ENCODE measurements at regions not wholly inside any gene's neighbourhood (a gene's known extent, or its start where the extent isn't known, plus 50 kb on each side); places are given as distances from the start of the nearest gene placed in this dataset.
"Not testable (repeated sequence)": the region's sequence is repeated elsewhere in the genome, so short reads cannot be mapped to it uniquely, and the experiment has no call there.

DNA sequence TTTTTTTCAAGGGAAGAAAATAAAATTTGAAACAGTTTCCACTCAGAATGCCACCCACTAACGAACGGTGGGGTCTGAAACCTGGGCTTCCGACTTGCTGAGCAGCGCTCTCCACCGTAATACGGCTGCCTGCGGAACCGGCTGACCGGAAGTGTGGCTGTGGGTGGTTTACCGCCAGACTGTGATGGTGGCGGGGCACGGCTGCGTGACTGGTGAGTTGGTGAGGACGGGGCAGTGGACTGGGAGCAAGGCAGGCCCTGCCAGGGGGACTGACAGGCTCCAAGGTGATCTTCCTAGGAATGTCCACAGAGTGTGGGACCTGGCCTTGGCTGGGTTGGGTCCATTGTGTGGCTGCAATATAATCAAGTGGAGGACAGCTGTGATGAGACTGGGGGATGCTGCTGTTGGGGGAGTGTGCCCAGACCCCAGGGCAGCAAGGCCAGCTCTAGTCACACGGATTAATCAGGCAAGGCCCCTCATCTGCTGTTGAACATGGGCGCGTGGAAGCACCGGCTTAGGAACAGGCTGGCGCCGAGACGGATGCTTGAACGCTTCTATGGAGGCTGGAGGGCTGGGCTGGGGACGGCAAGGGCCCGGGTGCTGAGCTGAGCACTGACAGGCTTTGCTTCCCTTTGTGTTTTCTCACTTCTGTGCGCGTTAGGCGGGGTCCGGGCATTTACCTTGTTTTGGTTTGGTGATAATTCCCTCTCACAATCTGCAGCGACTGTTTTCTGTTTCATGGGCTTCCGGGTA lies 357.7 kb upstream of the SPRED2 start:
- DNase-seq (ENCODE audit: low read depth), result peak; percentile 3

DNA sequence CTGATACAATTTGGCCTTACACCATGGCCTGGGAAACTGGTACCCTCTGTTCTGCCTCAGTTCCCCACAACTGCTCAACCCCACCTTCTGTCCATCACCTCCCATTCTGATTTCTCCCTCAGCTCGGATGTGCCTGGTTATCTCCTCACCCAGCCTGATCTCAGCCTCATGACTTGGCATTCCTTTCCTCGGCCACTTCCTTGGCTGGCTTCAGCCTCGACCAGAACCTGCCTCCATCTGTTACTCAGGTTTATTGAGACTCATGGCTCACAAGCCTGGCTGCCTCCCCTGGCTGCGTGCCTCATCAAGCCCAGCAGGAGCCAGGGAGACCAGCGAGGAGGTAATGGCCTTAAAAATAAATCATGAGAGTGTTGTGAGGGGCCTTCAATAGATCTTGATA lies 356.2 kb upstream of the SPRED2 start:
- no peak for DNase-seq (ENCODE audit: low read depth)

DNA sequence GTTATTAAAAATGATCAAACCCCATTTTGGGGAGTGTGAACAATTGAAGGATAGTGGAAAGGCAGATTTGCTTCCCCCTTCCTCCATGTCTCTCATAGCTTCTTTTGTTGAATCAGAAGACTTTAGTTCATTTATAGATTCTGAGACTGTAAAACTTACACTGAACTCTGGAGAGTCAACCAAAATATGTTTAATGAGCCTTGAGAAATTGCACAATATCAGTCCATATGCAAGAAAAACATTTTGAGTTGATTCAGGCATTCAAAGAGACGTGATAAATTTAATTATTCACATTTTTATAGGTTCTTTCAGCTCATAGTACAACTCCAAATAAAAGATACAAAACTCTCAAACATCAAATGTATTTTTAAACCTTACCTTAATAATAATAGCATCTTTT lies 354.4 kb upstream of the SPRED2 start:
- no peak for DNase-seq (ENCODE audit: low read depth)

DNA sequence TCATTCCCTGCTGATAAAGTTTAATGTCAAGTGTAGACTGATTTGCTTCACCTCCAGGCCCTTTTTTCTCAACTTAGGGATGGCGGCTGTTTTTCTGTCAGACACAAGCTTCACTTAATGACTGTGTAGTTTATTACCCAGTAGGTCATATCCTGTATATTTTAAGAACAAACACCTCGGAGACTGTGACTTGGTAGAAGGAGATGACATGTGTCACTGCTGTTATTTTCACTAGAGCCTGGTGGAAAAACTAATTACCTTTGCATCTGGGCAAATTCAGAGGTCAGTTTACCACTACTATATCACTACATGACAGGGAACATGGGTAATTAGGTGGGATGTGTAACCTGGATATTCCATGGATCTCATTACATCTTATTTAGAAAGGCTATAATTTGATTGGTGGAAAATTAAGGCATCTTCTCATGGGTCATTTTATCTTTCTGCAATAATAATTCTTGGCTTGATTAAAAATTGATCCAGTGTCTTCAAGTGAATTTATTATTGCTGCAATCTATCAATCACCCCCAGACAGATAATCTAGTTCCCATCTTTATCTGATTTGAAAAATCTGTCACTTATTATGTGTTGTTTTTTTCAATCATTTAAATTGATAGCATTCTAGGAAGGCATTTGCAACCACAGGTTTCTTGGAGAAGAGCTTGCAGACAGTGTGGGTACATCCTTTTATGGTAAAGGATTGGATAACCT lies 353.8 kb upstream of the SPRED2 start:
- no peak for DNase-seq (ENCODE audit: low read depth)

DNA sequence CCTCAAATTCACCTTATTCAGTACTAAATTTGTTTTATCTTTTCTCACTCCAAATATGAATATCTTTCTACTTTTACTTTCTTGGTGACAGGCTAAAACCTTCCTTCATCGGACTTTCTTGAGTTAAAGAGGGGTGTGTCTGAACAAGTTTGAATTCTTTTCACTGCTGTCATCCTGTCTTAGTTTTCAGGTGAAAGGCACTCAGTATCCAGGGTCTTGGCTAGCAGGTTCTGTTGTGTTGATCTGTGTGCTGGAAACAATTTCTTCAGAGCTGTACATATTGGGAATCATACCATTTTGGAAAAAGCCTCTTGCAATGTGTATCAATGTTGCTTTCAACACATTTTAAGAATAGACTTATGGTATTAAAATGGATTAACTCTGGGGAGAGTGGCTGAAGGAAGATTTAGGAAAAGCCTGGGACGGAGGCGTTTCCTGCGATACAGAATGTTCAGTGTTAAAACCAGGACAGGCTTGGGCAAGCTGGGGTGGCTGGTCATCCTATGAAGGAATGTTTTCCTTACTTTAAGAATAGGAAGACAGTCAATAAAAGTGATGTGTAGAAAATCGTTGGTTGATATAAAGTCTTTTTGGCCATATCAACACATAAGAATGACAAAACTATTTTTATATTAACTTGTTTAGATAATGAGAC lies 350.7 kb upstream of the SPRED2 start:
- no peak for DNase-seq (ENCODE audit: low read depth)

DNA sequence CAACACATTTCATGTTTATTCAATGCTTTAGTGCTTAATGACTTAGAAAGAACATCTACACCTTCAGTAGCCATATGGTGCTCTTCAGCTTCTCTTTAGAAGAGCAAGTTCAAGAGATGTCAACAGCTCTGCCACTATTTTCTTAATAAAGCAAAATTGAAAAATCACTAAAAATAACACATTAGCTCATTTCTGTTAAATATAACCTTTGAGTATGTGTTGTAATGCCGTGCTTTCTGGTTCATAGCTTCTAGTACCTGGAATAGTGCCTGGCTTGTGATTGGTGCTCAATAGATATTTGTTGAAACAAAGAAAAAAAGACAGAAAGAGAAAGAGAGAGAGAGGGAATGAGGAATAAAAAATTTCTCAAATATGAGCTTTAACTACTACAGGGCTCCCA lies 349.8 kb upstream of the SPRED2 start:
- no peak for DNase-seq (ENCODE audit: low read depth)

DNA sequence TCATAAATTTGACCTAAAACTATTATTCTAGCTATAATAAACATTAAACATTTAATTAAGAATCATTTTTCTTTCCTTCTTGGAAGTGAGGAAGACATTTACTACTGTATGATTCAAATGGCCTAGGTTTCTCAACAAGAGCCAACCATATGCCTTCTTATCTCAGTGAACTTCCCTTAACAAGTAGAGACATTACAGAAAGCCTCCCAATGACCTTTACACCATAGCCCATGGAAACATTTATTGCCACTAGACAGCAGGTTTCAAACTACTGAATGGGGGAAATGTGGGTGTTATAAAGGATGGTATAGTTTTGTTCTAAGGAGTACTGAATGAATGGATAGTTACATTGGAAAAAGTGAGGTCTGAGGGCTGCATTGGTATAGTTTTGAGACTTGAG lies 349.4 kb upstream of the SPRED2 start:
- DNase-seq (ENCODE audit: low read depth), result no peak

DNA sequence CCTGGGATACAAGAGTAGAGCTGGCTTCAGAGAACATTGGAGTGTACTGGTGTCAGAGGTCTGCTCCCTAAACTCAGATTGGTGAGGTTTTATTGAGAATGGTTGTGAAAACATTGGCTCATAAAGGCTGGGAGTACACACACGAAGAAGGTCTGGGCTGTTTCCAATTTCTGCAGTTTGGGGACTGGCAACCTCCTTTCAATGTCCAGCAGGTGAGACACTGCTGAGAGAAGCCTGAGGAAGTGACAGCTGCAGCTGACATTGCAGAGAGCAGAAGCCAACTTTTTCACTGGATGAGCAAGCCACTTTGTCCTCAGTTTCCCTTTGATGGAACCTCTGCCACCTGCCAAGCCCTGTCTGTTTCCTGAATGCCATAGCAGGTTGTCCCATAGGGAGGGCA lies 346.6 kb upstream of the SPRED2 start:
- DNase-seq (ENCODE audit: low read depth), result no peak

DNA sequence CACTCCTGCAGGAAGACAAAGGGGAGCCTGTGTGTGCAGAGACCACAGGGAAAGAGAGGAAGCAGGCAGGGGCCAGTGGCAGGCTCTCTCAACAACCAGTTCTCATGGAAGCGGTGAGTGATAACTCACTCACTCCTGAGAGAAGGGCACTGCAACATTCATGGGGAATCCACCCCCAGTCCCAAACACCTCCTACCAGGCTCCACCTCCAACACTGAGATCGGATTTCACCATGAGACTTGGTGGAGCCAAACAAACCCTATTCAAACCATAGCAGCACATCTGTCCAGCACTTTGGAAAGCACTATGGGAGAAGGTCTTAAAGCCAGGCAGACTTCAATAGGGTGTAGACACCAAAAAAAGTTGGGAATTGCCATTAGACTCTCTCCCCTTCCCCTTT lies 345.7 kb upstream of the SPRED2 start:
- DNase-seq (ENCODE audit: low read depth), result peak; percentile 3

DNA sequence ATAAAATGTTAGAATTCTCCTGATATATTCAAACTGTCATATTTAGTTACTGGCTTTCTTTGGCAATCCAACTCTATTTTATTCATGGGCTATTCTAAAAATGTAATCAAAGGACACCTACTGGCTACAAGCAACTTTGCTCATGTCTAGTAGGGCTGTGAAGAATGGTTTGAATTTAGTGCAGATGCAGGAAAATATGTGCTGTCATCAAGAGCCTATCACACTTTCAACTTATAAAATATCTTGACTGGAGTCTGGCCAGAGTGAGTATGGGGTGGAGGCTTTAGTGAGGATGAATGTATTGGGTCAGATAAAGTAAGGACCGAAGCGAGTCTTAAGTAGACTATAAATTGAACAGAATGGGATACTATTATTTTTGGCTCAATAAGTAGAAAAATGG lies 343.4 kb upstream of the SPRED2 start:
- no peak for DNase-seq (ENCODE audit: low read depth)

DNA sequence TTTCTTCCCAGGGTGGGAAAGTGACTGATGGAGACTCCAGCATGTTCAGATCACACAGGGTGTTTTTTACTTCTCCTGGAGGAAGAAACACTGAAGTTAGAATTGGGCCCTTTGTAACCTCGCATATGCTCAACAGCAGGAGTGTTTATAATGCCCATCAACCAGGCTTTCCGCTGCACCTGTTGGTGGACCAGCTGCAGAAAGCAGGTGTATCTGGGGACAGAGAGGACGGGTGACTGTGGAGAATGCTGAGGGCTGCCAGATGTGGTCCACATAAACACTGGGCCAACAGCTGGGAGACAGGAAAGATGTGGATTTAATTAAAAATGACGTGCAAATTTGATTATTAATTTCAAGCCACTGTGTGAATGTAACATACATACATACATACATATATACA lies 335.5 kb upstream of the SPRED2 start:
- no peak for DNase-seq (ENCODE audit: low read depth)

DNA sequence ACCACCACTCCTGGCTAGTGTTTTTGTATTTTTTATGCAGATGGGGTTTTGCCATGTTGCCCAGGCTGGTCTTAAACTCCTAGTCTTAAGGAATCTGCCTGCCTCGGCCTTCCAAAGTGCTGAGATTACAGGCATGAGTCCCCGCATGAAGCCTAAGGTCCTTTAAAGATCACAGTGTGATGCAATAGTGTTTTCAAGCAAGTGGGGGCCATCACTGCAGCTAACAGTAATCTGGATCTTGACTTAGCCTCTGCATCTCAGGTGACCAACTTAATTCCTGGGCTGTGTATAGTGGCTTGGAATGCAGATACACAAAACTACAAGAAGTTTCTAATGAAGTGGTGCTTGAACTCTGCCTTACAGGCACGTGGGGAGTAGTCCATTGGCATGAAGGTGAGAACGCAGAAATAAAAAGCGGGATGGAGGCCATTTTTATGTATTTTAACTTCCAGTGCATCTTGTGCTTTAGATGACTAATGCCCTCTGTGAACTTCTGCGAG lies 334.4 kb upstream of the SPRED2 start:
- no peak for DNase-seq (ENCODE audit: low read depth)

DNA sequence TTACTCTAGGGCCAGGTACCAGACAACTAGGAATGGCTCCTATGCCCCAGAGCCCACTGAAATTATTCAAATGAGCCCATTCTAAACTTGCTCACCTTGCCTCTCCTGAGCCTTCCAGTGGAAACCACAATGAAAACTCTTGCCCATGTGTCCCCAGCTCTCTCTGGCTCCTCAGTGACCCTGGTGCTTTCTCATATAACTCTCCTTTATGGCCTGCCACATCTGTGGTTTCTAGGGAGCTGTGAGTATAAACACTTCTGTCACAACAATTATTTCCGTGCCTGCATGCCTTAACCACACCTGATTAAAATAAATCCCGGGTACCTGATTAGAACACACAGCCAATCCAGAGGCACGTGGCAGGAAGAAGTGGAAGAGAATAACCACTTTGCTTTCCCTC lies 333.0 kb upstream of the SPRED2 start:
- DNase-seq (ENCODE audit: low read depth), result no peak

DNA sequence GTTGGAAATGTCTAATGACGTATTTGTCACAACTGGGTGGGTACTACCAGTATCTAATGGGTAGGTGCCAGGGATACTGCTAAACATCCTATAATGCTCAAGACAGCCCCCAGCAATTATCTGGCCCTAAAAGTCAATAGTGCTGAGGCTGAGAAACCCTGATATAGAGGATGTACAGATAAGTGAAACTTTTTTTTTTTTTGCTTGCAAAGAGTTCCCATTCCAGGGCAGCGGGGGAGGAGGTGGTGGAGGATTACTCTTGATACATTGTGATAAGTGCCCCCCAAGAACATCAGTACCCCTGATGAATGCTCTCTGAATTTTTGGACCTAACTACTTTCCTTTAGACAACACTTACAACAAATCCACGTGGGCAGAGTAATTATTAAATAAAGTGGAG lies 329.7 kb upstream of the SPRED2 start:
- no peak for DNase-seq (ENCODE audit: low read depth)

DNA sequence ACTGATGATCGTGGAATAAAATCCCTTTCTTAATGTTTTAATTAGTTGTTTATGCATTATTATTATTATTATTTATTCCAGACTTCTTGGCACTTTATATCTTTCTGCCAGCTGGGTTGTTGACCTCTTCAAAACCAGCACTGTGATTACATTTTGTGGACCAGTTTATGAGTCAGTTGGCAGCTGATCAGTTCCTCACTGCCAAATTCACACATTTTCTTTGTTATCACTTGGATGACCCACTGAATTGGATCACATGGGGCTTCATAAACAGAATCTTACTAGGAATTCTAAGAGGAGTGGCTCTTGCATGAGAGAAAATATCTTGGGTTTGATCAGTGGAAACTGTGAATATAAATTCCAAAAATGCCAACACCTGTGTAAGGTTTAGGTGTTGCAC lies 321.8 kb upstream of the SPRED2 start:
- DNase-seq (ENCODE audit: low read depth), result no peak

DNA sequence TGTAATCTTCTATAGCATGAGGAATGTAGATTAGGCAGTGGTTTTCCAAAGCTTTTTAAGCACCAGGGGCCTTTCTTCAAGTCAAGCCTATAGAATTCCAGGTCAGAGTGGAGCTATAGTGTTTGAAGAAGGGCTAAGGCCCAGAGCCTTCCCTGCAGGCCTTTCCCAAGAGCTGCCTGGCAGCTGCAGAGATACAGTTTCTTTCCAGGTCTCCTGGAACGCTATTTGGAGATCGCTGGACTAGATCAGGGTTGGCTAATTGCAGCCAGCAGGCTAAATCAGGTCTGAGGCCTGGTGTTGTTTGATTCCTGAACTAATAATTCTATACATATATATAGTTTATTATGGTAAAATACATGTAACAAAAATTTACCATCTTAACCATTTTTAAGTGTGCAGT lies 319.0 kb upstream of the SPRED2 start:
- DNase-seq (ENCODE audit: low read depth), result no peak

DNA sequence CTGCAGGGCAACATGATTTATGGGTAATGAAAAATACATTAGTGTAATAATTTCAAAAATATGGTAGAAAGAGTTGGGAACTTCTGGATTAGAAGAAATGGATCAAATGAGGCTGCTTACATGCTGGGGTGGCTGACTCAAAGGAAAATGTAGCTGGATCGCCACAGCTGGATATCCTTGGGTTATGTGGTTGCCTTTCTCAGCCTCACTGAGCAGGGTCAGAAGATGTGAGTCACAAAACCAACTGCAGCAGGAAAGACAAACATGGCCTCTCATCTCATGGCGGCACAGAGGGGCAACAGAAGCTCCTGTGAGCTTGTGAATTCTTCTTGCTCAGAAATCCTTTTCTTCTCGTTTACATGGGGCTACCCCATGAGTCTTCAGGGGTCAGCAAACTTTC lies 317.1 kb upstream of the SPRED2 start:
- DNase-seq (ENCODE audit: low read depth), result peak; percentile 59

DNA sequence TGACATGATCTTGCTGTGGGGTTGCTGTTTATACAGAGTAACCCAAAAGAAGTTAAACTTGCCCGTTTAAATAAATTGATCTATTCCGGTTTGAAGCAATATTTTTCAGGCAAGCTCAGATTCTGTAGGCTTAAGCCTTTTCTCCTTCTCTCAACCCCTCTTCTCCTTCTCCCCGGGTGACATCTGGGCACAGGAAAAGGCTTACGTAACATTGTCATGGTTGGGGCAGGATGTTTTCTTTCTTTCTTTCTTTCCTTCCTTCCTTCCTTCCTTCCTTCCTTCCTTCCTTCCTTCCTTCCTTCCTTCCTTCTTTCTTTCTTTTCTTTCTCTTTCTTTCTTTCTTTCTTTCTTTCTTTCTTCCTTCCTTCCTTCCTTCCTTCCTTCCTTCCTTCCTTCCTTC lies 315.5 kb upstream of the SPRED2 start:
- DNase-seq (ENCODE audit: low read depth), result not testable (repeated sequence)

DNA sequence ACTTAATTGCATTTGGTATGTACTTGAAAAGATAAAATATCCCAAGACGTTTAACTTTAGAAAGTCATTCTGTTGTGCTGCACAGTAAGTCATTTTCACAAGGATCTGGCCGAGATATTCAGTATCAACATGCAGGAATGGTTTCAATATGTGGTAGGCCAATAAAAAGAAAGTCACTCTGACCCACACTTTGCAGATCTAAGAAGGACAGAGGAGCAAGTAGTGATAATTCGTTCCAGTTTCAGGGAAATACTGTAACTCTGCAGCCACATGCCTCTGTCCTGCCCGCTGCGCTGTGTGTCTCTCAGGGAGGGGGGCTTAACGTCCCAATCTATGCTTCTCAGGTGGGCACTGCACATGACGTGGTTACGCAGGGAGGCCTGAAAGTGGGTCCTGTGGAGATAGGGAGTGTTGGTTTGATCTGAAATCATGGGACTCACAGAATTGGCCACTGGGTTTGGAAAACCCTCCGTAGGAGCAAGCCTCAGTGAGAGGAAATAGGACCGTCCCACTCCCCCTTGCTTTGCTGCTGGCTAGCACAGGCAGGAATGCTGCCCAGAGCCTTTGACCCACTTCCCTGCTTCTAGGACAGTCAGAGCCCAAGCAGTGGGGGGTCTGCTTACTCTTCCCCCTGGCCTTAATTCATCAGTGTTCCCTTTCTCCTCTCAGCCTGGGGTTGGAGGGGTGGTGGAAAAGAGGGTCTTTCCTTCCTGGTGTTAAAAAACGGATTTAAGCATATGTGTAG lies 314.7 kb upstream of the SPRED2 start:
- no peak for DNase-seq (ENCODE audit: low read depth)

DNA sequence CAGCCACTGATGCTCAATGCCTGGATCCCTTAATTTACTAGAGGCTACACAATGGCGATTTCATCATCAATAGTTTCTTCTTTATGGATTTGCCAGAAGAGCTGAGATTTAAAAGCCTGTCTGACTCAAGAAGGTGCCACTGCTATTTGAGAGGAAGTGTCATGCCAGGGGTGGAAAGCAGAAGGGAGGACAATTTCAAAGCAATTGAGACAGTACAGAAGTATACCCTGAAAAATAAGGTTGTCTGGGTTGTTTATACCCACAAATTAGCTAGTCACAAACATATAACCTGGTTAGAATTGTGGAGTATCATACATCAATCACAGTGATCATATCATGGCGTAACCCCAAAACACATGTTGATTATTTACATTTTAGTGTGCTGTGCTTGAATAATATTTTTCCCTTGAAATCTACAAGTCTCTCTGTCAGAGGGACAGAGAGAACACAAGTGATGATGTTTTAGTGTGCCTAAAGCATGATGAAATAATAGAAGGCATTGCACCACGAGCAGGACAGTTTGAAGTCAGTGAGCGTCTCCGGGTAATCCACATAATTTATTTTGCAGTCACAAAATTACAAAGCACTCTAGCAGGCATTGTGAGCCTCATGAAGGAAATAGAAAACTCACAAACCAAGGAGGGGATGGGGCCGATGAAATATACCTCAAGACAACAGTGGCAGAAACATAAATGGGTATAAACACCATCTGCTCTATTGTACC lies 312.2 kb upstream of the SPRED2 start:
- no peak for DNase-seq (ENCODE audit: low read depth)

DNA sequence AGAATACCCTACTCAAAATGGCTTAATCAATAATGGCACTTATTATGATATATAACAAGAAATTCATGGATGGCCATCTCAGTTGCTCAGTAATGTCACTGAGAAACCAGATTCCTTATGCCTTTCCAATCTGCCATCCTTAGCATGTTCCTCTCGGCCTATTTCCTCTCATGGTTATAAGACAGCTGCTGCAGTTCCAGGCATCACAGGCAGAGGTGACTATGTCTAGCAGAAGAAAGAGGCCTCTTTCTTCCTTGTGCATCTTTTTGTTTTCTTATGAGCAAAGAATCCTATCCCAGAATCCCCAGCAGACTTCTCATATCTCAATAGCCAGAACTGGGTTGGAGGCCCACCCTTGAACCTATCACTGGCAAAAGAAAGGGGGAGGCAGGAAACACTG lies 310.6 kb upstream of the SPRED2 start:
- no peak for DNase-seq (ENCODE audit: low read depth)

DNA sequence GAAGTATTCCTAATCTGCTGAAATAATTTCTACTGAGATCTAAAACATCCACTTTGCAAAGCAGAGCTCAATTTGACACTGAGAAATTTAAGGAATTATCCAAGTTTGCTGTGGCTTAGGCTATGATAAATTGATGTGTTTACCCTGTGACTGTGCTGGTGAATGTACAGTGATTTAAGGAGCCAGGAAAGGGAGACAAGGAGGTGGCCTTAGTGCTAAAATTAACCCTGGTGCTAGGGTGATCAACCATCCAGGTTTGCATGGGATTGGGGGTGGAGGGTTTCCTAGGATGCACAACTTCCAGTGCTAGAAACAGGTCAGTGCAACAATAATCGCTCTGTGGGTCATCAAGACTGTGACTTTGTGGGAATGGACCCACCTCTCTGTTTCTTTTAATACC lies 307.5 kb upstream of the SPRED2 start:
- no peak for DNase-seq (ENCODE audit: low read depth)

All from RPMI7951 (cell line).